ENCODE measurements at regions not wholly inside any gene's neighbourhood (a gene's known extent, or its start where the extent isn't known, plus 50 kb on each side); places are given as distances from the start of the nearest gene placed in this dataset.

DNA sequence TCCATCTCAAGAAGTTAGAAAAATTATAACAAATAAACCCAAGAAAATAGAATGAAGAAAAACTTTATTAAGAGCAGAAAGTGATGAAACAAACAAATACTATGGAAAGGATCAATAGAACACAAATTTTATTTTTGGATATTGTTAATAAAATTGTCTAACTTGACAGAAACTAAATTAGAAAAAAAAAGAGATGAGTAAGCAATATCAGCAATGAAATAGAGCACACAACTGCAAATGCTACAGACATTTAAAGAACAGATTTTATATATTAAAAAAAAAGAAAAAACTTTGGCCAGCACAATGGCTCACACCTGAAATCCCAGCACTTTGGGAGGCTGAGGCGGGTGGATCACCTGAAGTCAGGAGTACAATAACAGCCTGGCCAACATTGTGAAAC lies 628.0 kb downstream of the EPHA7 start:
- DNase-seq, result no peak

DNA sequence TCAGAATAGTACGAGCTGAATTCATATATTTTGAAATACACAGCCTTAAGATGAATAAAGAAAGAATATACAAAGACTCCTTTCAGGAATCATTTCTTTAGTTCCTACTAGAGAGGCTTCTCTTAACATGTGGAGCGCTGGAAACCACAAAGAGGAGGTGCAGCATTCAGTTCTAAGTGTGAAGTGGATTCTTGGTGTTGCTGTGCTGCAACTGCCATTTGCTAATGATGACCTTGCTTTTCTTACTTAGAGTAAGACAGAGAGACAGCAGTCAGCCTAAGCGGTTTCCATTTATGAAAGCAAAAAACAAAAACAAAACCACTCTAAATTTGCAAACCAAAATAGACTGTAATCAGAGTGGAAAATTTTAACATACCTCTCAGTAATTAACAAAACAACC lies 629.0 kb downstream of the EPHA7 start:
- DNase-seq, result no peak

- no peak for DNase-seq
Observed at GRCh38 chr6:92784235-92784634, 635.1 kb downstream of the EPHA7 start.

- no peak for DNase-seq
Observed at GRCh38 chr6:92779746-92780145, 639.6 kb downstream of the EPHA7 start.

- DNase-seq, result no peak
Observed at GRCh38 chr6:92777146-92777740, 642.1 kb downstream of the EPHA7 start.

- DNase-seq, result no peak
Observed at GRCh38 chr6:92770540-92770939, 648.8 kb downstream of the EPHA7 start.

DNA sequence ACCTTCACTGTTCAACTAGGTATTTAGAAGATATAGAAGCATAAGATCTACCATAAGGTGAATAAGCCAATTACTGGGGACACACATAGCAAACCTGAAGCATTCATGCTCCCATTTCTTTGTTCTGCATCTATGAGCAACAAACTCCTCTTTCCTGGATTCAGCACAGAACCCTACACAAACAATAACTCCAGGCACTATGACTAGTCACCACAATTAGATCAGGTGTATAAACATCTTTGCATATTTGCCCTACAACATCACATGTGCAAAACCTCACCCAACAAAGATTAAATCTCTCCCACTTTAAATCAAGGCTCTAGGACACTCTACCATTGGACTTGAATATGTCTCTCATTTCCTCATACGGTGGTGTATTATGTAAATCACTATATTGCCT lies 652.3 kb downstream of the EPHA7 start:
- no peak for DNase-seq

DNA sequence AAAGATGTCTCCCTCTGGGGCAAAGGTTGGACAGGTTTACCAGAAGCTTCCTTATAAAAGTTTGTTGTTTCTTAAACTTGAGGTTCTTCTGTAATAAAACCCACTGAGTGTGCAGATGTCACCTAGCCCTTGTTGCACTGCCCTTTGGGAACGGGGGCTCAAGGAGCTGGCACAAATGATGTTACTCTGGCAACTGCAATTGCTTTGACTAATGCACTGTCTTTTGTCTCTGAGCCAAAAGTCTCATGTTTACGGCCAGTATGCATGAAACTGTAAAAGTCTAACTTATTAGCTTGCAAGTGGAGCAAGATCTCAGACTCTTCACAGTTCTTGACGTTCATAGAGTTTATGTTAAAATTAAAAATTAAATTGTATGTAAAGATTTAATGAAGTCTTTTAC lies 655.7 kb downstream of the EPHA7 start:
- DNase-seq, result no peak

DNA sequence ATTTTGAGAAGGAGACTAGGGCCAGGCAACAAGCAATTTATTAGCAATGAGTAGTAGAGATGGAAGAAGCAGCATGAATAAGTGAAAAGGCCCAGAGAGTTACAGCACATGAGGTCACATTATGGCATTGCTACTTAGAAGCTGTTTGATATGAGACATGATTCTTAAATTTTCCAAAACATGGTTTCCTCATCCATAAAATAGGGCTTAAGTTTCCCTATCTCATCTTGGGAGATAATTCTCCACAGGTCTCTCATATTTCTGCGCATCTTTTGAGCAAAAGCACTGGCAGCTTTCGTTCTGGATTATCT lies 656.1 kb downstream of the EPHA7 start:
- DNase-seq, result no peak

DNA sequence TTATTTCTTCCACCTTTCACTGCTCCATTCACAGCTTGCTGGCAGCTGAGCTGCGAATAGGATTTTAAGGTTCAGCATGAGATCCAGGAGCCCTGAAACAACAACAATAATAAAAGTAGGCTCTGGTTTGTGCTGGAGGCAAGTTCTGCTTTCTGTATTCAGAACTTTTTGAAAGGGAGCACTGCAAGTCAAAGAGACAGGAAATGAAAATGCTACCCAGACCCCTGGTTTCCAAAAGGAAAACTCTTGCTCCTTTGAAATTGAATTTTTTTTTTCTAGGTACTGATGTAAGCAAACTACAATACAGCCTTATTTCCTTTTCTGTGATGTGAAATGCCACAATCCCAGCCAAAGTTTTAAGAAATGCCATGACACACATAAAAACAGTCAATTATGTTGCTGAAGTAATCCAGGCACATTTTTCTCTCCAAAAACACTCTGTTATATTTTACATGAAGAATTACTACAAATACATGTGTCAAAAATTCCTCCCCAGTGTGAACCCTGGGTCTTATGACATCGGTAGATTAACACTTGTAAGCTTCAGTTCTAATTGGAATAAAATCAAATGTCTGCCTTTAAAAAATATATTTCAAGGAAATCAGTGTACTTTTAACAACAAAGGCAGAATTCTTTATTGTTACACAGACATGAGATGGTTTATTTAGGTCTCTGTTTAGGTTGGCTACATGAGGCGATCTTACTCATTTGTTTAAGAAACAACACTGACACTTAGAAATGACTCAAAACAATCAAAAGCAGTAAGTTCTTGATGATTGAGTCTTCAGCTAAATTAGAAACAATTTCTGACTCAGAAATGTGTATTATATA lies 656.7 kb downstream of the EPHA7 start:
- no peak for DNase-seq

DNA sequence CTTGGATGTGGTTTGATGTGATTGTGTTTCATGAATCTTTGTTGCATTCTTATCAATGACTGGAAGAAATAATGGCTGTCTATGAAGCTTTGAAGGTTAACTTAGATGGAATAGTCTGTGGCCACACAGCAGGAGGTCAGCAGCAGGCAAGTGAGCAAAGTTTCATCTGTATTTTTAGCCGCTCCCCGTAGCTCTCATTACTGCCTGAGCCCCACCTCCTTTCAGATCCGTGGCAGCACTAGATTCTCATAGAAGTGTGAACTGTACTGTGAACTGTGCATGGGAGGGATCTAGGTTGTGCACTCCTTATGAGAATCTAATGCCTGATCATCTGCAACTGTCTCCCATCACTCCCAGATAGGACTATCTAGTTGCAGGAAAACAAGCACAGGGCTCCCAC lies 660.2 kb downstream of the EPHA7 start:
- no peak for DNase-seq

DNA sequence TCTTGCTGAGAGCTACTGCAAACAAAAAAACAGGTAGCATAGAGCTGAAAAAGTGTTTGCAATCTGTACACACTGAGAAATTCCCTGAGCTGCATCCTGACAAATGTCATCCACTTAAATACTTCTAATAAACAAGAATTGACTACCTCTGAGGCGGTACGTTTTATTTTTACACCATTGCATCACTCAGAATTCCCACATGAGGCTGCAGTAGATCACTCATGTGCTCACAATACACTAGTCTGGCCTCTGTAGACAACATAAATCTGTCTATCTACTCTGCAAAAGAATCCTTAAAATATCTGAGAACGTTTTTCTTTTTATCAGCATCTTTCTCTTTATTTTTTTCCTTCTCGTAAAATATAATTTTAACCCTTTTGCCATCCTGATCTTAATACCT lies 661.4 kb downstream of the EPHA7 start:
- no peak for DNase-seq

- no peak for DNase-seq
Observed at GRCh38 chr6:92756912-92757311, 662.4 kb downstream of the EPHA7 start.

GRCh38 chr6:92753956-92754355 lies 665.4 kb downstream of the EPHA7 start:
- no peak for DNase-seq

DNA sequence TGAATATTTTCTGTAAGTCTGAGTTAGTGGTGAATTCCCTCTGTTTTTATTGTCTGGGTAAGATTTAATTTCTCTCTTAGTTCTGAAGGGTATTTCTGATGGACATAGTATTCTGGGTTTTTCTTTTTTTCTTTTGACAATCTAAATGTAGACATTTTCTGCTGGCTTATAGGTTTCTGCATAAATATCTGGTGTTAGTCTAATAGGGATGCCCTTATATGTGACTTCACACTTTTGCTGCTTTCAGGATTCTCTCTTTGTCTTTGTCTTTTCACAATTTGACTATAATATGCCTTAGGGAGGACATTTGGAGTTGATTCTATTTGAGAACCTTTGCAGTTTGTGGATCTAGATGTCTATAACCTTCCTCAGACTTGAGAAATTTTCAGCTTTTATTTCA lies 667.2 kb downstream of the EPHA7 start:
- DNase-seq, result no peak

GRCh38 chr6:92748131-92748530 lies 671.2 kb downstream of the EPHA7 start:
- DNase-seq, result no peak

- no peak for DNase-seq
Observed at GRCh38 chr6:92737983-92738382, 681.4 kb downstream of the EPHA7 start.

GRCh38 chr6:92723390-92723931 lies 695.9 kb downstream of the EPHA7 start:
- no peak for DNase-seq

- DNase-seq, result no peak
Observed at GRCh38 chr6:92719773-92720172, 699.6 kb downstream of the EPHA7 start.

DNA sequence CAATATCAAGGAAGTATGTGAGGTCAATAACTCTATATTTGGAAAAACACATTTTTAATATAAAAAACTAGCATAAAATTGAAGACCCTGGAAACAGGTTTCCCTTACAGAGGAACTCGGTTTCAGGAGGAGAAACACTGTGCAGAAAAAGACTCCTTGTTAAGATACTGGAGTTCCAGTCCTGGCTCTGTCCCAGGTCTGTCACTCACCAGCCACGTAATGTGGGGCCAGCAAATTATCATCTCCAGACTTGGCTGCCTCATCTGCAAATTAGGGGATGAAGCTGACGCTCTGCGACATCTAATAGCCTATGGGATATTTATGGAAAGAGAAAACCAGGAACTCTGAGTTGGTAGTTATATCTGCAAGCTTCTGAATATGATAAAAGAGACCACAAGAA lies 702.7 kb downstream of the EPHA7 start:
- no peak for DNase-seq

DNA sequence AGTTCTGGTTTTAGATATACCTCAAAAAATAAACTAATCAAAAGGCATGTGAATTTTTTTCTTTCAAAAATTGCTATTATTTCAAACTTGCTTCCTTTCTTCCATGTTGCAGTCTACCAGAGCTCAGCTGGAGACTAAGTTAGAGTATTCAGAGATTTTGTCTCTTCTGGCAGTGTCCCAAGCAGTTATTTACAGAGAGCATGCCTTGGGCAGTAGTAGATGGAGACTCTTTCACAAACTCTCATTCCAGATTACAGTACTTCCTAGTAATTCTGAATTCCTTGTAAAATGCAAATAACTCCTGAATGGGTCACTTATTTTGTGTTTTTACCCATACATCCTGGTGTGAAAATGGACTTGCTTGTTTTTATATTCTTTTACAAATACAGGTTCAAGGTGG lies 703.4 kb downstream of the EPHA7 start:
- DNase-seq, result no peak

- DNase-seq, result no peak
Observed at GRCh38 chr6:92714346-92714745, 705.0 kb downstream of the EPHA7 start.

DNA sequence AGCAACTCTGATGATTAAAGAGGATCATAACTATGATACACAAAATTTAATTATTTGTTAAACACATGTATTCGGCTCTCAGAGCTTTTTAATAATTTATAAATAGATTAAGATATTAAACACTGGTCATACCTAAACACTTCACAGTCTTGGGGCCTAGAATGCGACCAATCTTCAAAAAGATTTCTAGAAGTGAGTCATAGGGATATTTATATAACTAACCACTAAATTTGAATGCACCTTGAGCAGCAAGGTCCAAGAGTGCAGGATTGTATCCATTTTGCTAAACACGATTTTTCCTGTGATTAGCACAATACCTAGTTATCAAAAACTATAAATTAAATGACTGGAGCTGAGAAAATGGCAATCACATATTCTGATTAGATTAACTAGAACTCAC lies 709.3 kb downstream of the EPHA7 start:
- no peak for DNase-seq

GRCh38 chr6:92708945-92709344 lies 710.4 kb downstream of the EPHA7 start:
- no peak for DNase-seq

DNA sequence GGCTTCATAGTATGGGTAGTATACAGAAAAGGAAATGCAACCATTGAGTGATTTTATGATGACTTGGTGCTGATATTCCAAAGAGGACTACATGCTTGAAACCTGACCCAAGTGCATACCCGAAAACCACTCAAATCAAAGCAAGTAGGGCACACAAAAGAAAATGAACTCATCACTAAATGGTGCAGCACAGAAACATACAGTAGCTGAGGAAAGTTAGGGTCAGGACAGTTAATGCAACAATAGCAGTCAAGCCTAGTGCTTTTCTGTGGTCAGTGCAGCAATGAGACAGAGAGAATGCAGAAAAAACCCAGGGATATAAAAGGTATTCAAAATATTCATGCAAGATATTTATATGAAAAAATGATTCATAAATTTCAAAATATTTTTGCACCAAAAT lies 711.1 kb downstream of the EPHA7 start:
- no peak for DNase-seq

Data from left hindlimb (tissue), 1 donor.